ENCODE measurements at regions not wholly inside any gene's neighbourhood (a gene's known extent, or its start where the extent isn't known, plus 50 kb on each side); places are given as distances from the start of the nearest gene placed in this dataset.

DNA sequence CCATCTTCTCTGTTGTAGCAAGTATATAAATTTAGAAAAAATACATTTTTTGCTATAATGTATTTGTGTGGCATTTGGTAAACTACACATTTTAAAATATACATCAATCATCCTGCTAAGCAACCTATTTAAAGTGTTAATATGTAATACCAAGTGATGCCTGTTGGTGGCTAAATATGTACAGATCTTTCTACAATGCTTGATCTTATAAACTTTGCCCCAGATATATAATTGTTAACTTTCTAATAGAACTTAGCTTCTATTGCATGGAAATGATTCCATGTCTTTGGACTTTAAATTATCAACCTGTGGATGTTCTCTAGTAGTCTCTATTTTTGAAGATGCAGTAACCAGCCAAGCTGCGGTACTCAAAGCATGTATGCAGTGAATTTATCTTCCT lies 1260.4 kb upstream of the RAG2 start:
- no peaks in the 10 kb centered on the region for H3K27me3 ChIP-seq (replicated peaks in 1 of 7)
- no peak overlapping the region for H3K27ac ChIP-seq
- H3K4me3 ChIP-seq: no peak overlapping the region
- H3K4me1 ChIP-seq: no peaks in the 10 kb centered on the region
- no peaks in the 10 kb centered on the region for H3K36me3 ChIP-seq
- DNase-seq: no peak
- TF ChIP-seq, protein P1, sequence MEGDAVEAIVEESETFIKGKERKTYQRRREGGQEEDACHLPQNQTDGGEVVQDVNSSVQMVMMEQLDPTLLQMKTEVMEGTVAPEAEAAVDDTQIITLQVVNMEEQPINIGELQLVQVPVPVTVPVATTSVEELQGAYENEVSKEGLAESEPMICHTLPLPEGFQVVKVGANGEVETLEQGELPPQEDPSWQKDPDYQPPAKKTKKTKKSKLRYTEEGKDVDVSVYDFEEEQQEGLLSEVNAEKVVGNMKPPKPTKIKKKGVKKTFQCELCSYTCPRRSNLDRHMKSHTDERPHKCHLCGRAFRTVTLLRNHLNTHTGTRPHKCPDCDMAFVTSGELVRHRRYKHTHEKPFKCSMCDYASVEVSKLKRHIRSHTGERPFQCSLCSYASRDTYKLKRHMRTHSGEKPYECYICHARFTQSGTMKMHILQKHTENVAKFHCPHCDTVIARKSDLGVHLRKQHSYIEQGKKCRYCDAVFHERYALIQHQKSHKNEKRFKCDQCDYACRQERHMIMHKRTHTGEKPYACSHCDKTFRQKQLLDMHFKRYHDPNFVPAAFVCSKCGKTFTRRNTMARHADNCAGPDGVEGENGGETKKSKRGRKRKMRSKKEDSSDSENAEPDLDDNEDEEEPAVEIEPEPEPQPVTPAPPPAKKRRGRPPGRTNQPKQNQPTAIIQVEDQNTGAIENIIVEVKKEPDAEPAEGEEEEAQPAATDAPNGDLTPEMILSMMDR (IDR thresholded peaks at IDR 0.05 in 8 of 11, conservative IDR thresholded peaks at IDR 0.05 in 3 of 11): no peak
- TF ChIP-seq POLR2AphosphoS5 (IDR thresholded peaks at IDR 0.05) (no peak), POLR2A (IDR thresholded peaks at IDR 0.05) (no peak)
- intact Hi-C loops (cut with DNase I; ENCODE audit: low total_unique reads): no loop called here
- 92 to 98% (median 95%) methylated on average over 1 of the region's 1 CpG for WGBS, 5 donors
- H3K9me3 ChIP-seq: peaks cover 0 to 11% (median 0%) of the 10 kb centered on the region in 8 donors

DNA sequence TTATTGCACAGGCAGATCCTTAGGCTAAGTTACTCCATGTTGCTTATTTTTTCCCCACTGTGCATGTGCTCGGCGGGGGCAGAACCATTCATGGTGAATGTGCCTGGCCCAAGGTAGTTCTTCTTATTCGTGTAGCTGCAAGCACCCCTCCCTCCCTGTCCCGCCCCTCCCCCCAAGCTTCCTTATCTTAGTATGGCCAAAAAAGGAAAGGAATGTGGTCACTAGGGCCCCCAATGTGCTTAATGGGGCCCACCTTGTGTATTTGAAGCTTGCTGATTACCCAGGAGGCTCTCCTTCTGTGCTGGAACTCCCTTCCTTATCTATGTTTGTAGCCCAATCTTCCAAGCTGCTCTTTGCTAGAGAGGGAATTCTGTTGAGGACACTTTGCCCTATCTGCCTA lies 1259.7 kb upstream of the RAG2 start:
- H3K27ac ChIP-seq: no peak overlapping the region
- intact Hi-C loops (cut with DNase I; ENCODE audit: low total_unique reads): no loop called here
- H3K4me1 ChIP-seq: no peaks in the 10 kb centered on the region
- H3K4me3 ChIP-seq: no peak overlapping the region
- no peaks in the 10 kb centered on the region for H3K27me3 ChIP-seq (replicated peaks in 1 of 7)
- DNase-seq: no peak
- WGBS, 5 donors: 78 to 94% (median 83%) methylated on average over 4 of the region's 4 CpGs
- H3K36me3 ChIP-seq: no peaks in the 10 kb centered on the region
- peaks cover 0 to 11% (median 0%) of the 10 kb centered on the region in 8 donors for H3K9me3 ChIP-seq
- TF ChIP-seq POLR2A (IDR thresholded peaks at IDR 0.05) (no peak), POLR2AphosphoS5 (IDR thresholded peaks at IDR 0.05) (no peak)
- TF ChIP-seq, protein P1 (IDR thresholded peaks at IDR 0.05 in 8 of 11, conservative IDR thresholded peaks at IDR 0.05 in 3 of 11): no peak

DNA sequence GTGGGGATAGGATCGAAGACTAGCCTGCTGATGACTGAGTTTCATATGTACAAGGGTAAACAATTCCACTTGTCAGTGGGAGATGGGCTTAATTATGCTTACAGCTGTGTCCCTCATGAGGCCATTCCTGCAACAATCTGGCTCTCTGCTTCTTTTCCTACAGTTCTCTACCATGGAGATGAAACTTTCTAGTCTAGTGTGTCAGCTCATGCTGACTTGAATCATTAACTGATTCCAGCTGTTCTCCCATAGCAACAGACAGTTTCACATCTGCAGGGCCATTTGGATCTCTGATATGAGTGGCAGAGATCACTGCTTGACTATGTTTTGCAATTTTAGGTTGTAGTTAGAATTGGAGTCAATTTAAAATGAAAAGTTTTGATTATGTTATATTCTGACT lies 1251.7 kb upstream of the RAG2 start:
- no peaks in the 10 kb centered on the region for H3K36me3 ChIP-seq
- TF ChIP-seq, protein P1 (IDR thresholded peaks at IDR 0.05 in 8 of 11, conservative IDR thresholded peaks at IDR 0.05 in 3 of 11): no peak
- TF ChIP-seq POLR2AphosphoS5 (IDR thresholded peaks at IDR 0.05) (no peak), POLR2A (IDR thresholded peaks at IDR 0.05) (no peak)
- H3K4me1 ChIP-seq: no peaks in the 10 kb centered on the region
- WGBS, 5 donors: 42 to 69% (median 59%) methylated on average over 1 of the region's 1 CpG
- H3K27me3 ChIP-seq (replicated peaks in 1 of 7): no peaks in the 10 kb centered on the region
- H3K9me3 ChIP-seq: peaks cover 0 to 3% (median 0%) of the 10 kb centered on the region in 8 donors
- no peak overlapping the region for H3K4me3 ChIP-seq
- H3K27ac ChIP-seq: no peak overlapping the region
- DNase-seq: no peak
- intact Hi-C loops (cut with DNase I; ENCODE audit: low total_unique reads): no loop called here

DNA sequence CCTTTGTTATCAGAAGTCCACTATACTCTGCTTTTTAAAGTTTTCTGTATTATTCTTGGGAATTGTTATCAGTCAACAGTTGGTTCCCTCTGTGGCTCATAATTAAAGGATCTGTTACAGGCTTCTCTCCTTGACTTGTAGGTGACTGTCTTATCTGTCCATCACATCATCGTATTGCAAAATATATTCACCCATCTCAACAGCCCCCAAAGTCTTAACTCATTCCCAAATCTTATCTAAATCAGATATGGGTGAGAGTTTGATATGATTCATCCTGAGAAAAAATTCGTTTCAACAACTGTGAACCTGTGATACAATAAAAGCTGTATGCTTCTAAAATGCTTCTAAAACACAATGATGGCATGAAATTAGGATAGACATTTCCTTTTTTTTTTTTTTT lies 1245.6 kb upstream of the RAG2 start:
- TF ChIP-seq, protein P1 (IDR thresholded peaks at IDR 0.05 in 8 of 11, conservative IDR thresholded peaks at IDR 0.05 in 3 of 11): no peak
- TF ChIP-seq POLR2A (IDR thresholded peaks at IDR 0.05) (no peak), POLR2AphosphoS5 (IDR thresholded peaks at IDR 0.05) (no peak)
- 63 to 78% (median 76%) methylated on average over 2 of the region's 2 CpGs for WGBS, 5 donors
- H3K27ac ChIP-seq: no peak overlapping the region

More for the DNA sequence above, 1245.6 kb upstream of the RAG2 start:
- no peak for DNase-seq
- H3K4me3 ChIP-seq: no peak overlapping the region
- H3K27me3 ChIP-seq (replicated peaks in 1 of 7): no peaks in the 10 kb centered on the region
- H3K4me1 ChIP-seq: no peaks in the 10 kb centered on the region
- no peaks in the 10 kb centered on the region for H3K36me3 ChIP-seq
- intact Hi-C loops (cut with DNase I; ENCODE audit: low total_unique reads): no loop called here
- peaks cover 0 to 4% (median 0%) of the 10 kb centered on the region in 8 donors for H3K9me3 ChIP-seq

Data from spleen (tissue), 11 donors.